Tibial nerve (tissue), 4 donors: ENCODE measurements at regions not wholly inside any gene's neighbourhood (a gene's known extent, or its start where the extent isn't known, plus 50 kb on each side); places are given as distances from the start of the nearest gene placed in this dataset.
A peak's percentile ranks its signal among the peaks of the same experiment; 100 is the strongest.

ENCODE experiments used
- DNase-seq, 2 donors: peaks; one replicate each; pipeline ENCODE4 v3.0.0-alpha.2; 2019; ENCODE audit warnings: low spot score in 2 of 2
- H3K27ac ChIP-seq, 4 donors: fragments of 200-600 bp; sonication (generic) in 3 of 4; one replicate each; pipeline ENCODE4 v1.5.1; 2017 to 2019; ENCODE audit warnings: mild to moderate bottlenecking in 1 of 4
- H3K27me3 ChIP-seq, 2 donors: fragments of 200-600 bp; sonication (generic) in 1 of 2; one replicate each; pipeline versions ENCODE4 v1.5.1 to v1.6.0; 2017 to 2019
- H3K36me3 ChIP-seq, 3 donors: fragments of 200-600 bp; sonication (generic); one replicate each; pipeline ENCODE4 v1.5.1; 2018 to 2019
- H3K4me1 ChIP-seq, 4 donors: fragments of 200-600 bp; sonication (generic) in 3 of 4; one replicate each; pipeline ENCODE4 v1.5.1; 2017 to 2019
- H3K4me3 ChIP-seq, 4 donors: fragments of 200-600 bp; sonication (generic) in 3 of 4; one replicate each; pipeline ENCODE4 v1.5.1; 2017 to 2019; ENCODE audit warnings: mild to moderate bottlenecking in 1 of 4, moderate library complexity in 1 of 4
- H3K9me3 ChIP-seq, 4 donors: fragments of 200-600 bp; sonication (generic) in 3 of 4; one replicate each; pipeline ENCODE4 v1.5.1; 2017 to 2019
- CTCF ChIP-seq, 5 experiments: fragments of 200-600 bp in 3 of 5; fragments of 450-650 bp in 2 of 5; sonication (generic) in 3 of 5; IDR thresholded peaks; one replicate each; pipeline ENCODE4 v1.5.1; 2016 to 2019; ENCODE audit warnings: antibody characterized with exemption in 5 of 5, mild to moderate bottlenecking in 3 of 5, moderate library complexity in 2 of 5
- EP300 ChIP-seq, 2 donors: sonication (generic); formaldehyde crosslinking; IDR thresholded peaks; one replicate each; pipeline ENCODE4 v1.6.1; 2017; ENCODE audit warnings: antibody characterized with exemption in 2 of 2, mild to moderate bottlenecking in 1 of 2
- POLR2A ChIP-seq, 2 donors: fragments of 450-650 bp; IDR thresholded peaks; one replicate each; pipeline ENCODE4 v1.6.1; 2017; ENCODE audit warnings: antibody characterized with exemption in 2 of 2, mild to moderate bottlenecking in 2 of 2, moderate library complexity in 2 of 2
- WGBS, 2 donors: methylation state at CpG; one replicate each; pipeline ENCODE4 v1.1.5; 2018; 5-methylcytosine and 5-hydroxymethylcytosine counted together

GRCh38 chr1:79100385-79100784, 93.9 kb upstream of the ADGRL4 start:
- WGBS, 2 donors, result 49 to 56% methylated on average over 7 of the region's 7 CpGs
- no peak overlapping the region for H3K27ac ChIP-seq
- H3K27me3 ChIP-seq, result no peaks in the 10 kb centered on the region
- no peak for TF ChIP-seq POLR2A (IDR thresholded peaks at IDR 0.05)
- no peak for TF ChIP-seq EP300 (IDR thresholded peaks at IDR 0.05)
- no peak for TF ChIP-seq CTCF (IDR thresholded peaks at IDR 0.05)
- no peaks in the 10 kb centered on the region for H3K4me1 ChIP-seq
- DNase-seq, result no peak
- H3K4me3 ChIP-seq, result no peak overlapping the region
- no peaks in the 10 kb centered on the region for H3K36me3 ChIP-seq
- H3K9me3 ChIP-seq, result no peaks in the 10 kb centered on the region

- no peak overlapping the region for H3K27ac ChIP-seq
- TF ChIP-seq POLR2A (IDR thresholded peaks at IDR 0.05), result no peak
- no peak for TF ChIP-seq EP300 (IDR thresholded peaks at IDR 0.05)
- TF ChIP-seq CTCF (IDR thresholded peaks at IDR 0.05), result no peak
- no peak for DNase-seq
Observed at GRCh38 chr1:79090985-79091384, 84.5 kb upstream of the ADGRL4 start.

GRCh38 chr1:79089946-79090345, 83.4 kb upstream of the ADGRL4 start:
- DNase-seq, result no peak
- Histone ChIP-seq H3K4me3 (no peak overlapping the region), H3K4me1 (no peaks in the 10 kb centered on the region), H3K9me3 (no peaks in the 10 kb centered on the region), H3K27ac (no peak overlapping the region), H3K27me3 (no peaks in the 10 kb centered on the region), H3K36me3 (no peaks in the 10 kb centered on the region)
- 84 to 90% methylated on average over 2 of the region's 2 CpGs for WGBS, 2 donors
- TF ChIP-seq CTCF (IDR thresholded peaks at IDR 0.05) (no peak), EP300 (IDR thresholded peaks at IDR 0.05) (no peak), POLR2A (IDR thresholded peaks at IDR 0.05) (no peak)

More at GRCh38 chr1:79090985-79091384, 84.5 kb upstream of the ADGRL4 start:
- no peaks in the 10 kb centered on the region for H3K9me3 ChIP-seq
- H3K4me3 ChIP-seq, result no peak overlapping the region
- H3K36me3 ChIP-seq, result no peaks in the 10 kb centered on the region
- H3K4me1 ChIP-seq, result no peaks in the 10 kb centered on the region
- no peaks in the 10 kb centered on the region for H3K27me3 ChIP-seq

- Histone ChIP-seq H3K4me3 (no peak overlapping the region), H3K27ac (no peak overlapping the region), H3K36me3 (no peaks in the 10 kb centered on the region), H3K27me3 (no peaks in the 10 kb centered on the region), H3K4me1 (no peaks in the 10 kb centered on the region), H3K9me3 (no peaks in the 10 kb centered on the region)
- no peak for DNase-seq
- no peak for TF ChIP-seq EP300 (IDR thresholded peaks at IDR 0.05)
- TF ChIP-seq CTCF (IDR thresholded peaks at IDR 0.05), result no peak
- no peak for TF ChIP-seq POLR2A (IDR thresholded peaks at IDR 0.05)
- 79 to 80% methylated on average over 2 of the region's 2 CpGs for WGBS, 2 donors
Observed at GRCh38 chr1:79082233-79082632, 75.7 kb upstream of the ADGRL4 start.

GRCh38 chr1:79079770-79080169, 73.2 kb upstream of the ADGRL4 start:
- DNase-seq, result no peak
- no peaks in the 10 kb centered on the region for H3K4me1 ChIP-seq
- no peaks in the 10 kb centered on the region for H3K9me3 ChIP-seq
- no peaks in the 10 kb centered on the region for H3K27me3 ChIP-seq
- no peaks in the 10 kb centered on the region for H3K36me3 ChIP-seq
- no peak overlapping the region for H3K27ac ChIP-seq
- no peak overlapping the region for H3K4me3 ChIP-seq
- TF ChIP-seq EP300 (IDR thresholded peaks at IDR 0.05) (peak in 1 of 2 donors; percentile 49), CTCF (IDR thresholded peaks at IDR 0.05) (no peak)
